ENCODE measurements at regions not wholly inside any gene's neighbourhood (a gene's known extent, or its start where the extent isn't known, plus 50 kb on each side); places are given as distances from the start of the nearest gene placed in this dataset.

DNA sequence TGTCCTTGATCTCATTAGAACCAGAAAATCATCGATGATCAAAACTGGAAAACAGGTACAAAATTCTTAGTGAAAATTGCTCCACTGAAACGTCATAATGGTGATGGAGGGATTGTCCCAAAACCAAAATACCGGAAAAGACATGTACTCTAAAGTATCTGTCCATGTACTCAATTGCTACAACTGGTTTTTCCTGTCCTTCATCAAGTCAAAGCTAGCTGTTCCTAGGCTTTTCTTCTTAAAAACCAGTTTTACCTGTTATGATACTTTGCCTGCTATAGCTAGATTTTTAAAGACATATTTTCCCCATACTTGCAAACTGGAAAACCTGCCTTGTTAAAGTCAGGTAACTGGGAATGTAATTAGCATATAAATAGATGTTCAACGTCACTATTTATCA, 50.5 kb upstream of the LRRC1 start:
- no peak for DNase-seq (ENCODE audit: low read depth in 3 of 3)

DNA sequence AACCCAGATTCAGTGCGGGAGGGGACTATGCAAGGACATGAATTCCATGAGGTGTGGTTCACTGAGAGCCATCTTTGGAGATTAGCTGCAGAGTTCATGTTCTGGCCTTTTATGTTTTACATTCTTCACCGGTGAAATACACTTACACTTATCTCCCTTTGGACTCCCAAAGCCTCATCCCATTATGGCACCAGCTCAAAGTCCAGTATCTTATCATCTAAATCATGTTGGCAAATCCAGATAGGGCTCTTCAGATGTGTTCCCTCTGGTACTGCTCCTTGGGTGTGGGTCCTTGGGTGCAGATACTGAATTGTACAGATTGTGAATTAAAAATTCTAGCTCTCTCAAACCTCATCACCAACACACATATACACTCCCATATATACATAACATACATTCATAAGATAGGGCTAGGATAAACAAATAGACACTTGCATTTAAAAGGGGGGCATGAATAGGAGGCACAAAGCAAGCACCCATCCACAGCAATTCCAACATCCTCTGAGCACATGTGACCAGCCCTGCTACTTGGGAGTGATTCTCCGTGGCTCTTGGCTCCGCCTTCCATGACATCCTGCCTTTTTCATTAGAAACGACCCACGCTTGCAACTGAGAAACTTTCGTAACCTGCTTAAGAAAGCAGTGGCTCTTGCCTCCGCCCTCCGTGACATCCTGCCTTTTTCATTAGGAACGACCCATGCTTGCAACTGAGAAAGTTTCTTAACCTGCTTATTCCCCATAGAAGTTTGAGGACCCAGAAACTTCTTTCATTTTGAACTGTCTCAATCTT, 53.6 kb upstream of the LRRC1 start:
- peak in 1 of 3 experiments; percentile 31 for DNase-seq (ENCODE audit: low read depth in 3 of 3)

GRCh38 chr6:53737746-53738145, 57.1 kb upstream of the LRRC1 start:
- DNase-seq (ENCODE audit: low read depth in 3 of 3): no peak

- DNase-seq (ENCODE audit: low read depth in 3 of 3): no peak
These were observed 58.9 kb upstream of the LRRC1 start for GRCh38 chr6:53735896-53736295.

GRCh38 chr6:53734473-53735299, 60.1 kb upstream of the LRRC1 start:
- DNase-seq (ENCODE audit: low read depth in 3 of 3): peak in 1 of 3 experiments; percentile 18

DNA sequence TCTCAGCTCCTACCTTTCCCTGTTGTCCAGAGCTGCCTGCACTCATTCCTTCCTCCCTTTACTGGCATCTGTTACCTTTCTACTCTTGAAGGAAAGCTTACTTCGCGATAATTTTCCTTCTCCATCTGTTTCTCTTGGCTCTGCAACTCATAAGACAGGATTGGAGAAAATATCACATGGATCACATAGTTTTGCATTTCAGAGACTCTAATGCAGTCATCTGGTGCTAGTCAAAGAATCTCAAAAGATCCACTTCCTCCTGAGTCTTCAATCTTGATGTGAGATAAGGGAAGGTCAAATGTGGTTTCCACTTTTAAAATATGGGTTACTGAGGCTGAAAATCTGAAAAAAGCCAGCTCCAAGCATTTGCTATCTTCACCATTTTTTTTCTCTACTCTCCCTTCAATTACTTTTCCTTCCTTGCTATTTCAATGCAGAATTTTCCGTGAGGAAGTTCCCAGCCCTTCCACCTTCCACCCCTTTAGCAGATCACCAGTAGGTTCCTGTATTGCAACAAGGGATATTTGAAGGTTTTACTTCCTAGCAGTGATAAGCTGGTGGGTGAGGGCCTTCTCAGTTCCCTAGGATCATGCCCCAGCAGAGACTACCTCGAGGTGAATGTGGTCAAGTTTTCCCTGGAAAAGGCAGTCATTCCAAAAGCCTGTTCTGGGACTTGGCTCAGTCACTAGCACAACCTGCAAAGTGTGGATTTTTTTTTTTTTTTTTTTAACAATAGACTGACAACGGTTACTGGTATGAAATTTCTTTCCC, 62.8 kb upstream of the LRRC1 start:
- DNase-seq (ENCODE audit: low read depth in 3 of 3): no peak

DNA sequence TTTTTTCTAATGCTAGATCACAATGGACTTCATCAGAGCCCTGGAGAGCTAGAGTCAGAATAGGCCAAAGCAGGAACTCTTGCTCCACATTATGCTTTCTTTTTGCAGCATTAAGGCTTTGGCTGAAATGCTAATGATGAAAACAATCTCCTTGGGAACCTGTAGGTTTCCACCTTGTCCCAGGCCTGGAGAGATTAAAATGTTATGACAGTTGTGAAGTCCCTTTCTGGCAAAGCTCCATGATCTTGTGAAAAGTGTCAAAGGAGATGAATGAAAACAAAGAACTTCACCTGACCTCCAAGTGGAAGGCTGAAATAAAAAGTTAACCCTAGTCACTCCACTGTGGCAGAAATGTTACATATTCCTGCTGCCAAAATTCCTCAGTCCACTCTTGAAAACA, 64.0 kb upstream of the LRRC1 start:
- no peak for DNase-seq (ENCODE audit: low read depth in 3 of 3)

DNA sequence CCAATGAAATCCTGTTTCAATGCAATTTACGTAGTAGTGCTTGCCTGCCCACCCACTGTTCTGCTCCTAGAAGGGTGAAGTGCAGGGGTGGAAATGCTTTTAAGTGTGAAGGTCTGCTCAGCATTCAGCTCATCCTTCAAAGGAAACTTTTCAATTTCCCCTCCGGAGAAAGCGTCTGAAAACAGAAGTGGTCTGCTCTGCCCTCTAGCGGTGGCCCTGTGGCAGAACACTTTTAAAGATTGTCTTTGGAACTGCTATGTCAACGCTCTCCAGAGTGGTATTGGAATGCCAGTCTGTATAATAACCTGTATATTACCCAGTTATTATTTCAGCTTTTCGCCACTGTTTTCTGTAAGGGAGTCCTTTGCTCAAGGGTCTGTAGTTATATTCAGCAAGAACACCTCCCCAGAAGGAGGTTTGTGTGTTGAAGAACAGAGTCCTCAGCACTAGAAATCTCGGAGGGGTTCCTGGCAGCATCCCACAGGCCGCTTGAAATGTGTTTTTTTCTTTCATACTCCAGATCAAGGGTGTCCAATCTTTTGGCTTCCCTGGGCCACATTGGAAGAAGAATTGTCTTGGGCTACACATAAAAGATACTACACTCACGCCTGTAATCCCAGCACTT, 63.1 kb upstream of the KLHL31 start:
- DNase-seq (ENCODE audit: low read depth in 3 of 3): peak; percentile 23 to 30 (median 24)

- no peak for DNase-seq (ENCODE audit: low read depth in 3 of 3)
These were observed 62.2 kb upstream of the KLHL31 start for GRCh38 chr6:53727748-53728147.

- DNase-seq (ENCODE audit: low read depth in 3 of 3): peak; percentile 55 to 71 (median 55)
These were observed 60.4 kb upstream of the KLHL31 start for GRCh38 chr6:53725791-53726575.

- DNase-seq (ENCODE audit: low read depth in 3 of 3): no peak
These were observed 58.9 kb upstream of the KLHL31 start for GRCh38 chr6:53724501-53724900.

GRCh38 chr6:53723331-53723730, 57.8 kb upstream of the KLHL31 start:
- DNase-seq (ENCODE audit: low read depth in 3 of 3): no peak

DNA sequence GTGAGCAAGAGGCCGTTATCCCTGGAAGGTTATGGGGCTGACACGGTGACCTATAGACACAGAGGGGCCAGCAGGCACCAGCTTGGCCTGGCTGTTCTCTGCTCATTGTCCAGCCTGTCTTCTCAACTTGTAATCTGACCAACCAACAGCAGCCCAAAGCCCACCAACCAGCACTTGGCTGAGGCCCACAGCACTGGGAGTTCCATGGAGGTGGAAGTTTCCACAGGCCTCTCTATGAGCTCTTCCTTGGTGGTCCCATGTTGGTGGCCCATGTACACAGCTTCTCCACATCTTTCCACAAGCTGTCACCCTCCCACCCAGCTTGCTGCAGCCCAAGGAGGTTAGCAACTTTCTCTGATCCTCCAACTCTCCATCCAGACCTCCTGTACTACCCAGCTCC, 56.2 kb upstream of the KLHL31 start:
- no peak for DNase-seq (ENCODE audit: low read depth in 3 of 3)

GRCh38 chr6:53718597-53719460, 53.3 kb upstream of the KLHL31 start:
- no peak for DNase-seq (ENCODE audit: low read depth in 3 of 3)

- DNase-seq (ENCODE audit: low read depth in 3 of 3): no peak
These were observed 52.0 kb upstream of the KLHL31 start for GRCh38 chr6:53717566-53717965.

DNA sequence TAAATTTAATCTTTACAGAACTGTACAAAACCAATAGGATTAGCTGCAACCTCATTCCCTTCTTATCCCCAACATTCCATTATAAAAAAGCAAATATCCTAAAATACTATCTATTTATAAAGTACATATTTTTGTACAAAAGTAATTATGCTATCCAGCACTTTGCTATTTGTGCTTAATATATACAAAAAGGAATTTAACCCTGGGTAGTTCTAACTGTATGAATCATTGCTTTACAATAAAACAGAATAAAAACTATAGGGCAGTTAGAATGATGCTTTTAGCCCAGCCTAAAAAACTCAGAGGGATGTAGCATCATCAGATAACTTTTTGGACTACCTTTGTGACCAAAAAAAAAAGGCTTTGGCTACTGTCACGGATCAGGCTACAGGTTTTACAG, 49.9 kb upstream of the KLHL31 start:
- DNase-seq (ENCODE audit: low read depth in 3 of 3): no peak
